ENCODE measurements at regions not wholly inside any gene's neighbourhood (a gene's known extent, or its start where the extent isn't known, plus 50 kb on each side); places are given as distances from the start of the nearest gene placed in this dataset.

GRCh38 chr14:58777541-58777979, 139.8 kb downstream of the DACT1 start:
- no peak for FAIRE-seq
- DNase-seq (ENCODE audit: extremely low spot score, insufficient read length, low read depth) = no peak

DNA sequence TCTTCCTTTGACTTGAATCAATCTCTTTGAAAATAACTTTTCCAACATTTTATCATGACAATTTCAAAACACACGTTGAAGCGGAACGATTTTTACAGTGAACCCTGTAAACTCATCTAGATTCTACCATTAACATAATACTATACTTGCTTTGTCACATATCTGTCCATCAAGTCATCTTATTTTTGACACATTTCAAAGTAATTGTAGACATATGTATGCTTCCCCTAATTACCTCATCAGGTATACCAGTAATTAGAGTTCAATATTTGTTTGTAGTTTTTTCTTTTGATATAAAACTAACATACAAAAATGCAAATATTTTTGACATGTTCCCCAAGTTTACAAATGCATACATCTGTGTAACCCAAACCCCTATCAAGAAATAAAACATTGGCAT, 140.4 kb downstream of the DACT1 start:
- FAIRE-seq (no peak), DNase-seq (ENCODE audit: extremely low spot score, insufficient read length, low read depth) (no peak)

DNA sequence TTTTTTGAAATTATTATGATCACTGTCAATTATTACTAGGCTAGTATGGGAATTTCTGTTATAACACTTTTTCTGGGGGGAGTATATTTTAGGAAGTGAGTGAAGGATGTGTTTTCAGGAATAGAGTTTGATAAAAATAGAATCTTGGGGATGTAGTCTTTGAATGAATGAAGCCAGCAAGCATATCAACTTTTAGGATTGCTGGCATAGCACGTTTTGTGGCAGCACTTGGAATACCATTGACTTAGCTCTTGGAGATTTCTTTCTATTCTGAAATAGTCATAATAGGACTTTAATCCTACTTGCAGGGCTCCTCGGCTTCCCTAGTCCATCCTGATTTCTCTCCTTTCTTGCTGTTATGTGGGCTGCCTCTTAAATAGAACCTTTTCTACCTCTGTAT, 141.6 kb downstream of the DACT1 start:
- FAIRE-seq = no peak
- DNase-seq (ENCODE audit: extremely low spot score, insufficient read length, low read depth) = no peak

GRCh38 chr14:58780185-58780584, 142.4 kb downstream of the DACT1 start:
- FAIRE-seq = no peak
- DNase-seq (ENCODE audit: extremely low spot score, insufficient read length, low read depth) = no peak

- no peak for FAIRE-seq
- DNase-seq (ENCODE audit: extremely low spot score, insufficient read length, low read depth) = no peak
These were observed 142.8 kb downstream of the DACT1 start for GRCh38 chr14:58780605-58781004.

GRCh38 chr14:58782011-58782410, 144.2 kb downstream of the DACT1 start:
- DNase-seq (ENCODE audit: extremely low spot score, insufficient read length, low read depth) = no peak

DNA sequence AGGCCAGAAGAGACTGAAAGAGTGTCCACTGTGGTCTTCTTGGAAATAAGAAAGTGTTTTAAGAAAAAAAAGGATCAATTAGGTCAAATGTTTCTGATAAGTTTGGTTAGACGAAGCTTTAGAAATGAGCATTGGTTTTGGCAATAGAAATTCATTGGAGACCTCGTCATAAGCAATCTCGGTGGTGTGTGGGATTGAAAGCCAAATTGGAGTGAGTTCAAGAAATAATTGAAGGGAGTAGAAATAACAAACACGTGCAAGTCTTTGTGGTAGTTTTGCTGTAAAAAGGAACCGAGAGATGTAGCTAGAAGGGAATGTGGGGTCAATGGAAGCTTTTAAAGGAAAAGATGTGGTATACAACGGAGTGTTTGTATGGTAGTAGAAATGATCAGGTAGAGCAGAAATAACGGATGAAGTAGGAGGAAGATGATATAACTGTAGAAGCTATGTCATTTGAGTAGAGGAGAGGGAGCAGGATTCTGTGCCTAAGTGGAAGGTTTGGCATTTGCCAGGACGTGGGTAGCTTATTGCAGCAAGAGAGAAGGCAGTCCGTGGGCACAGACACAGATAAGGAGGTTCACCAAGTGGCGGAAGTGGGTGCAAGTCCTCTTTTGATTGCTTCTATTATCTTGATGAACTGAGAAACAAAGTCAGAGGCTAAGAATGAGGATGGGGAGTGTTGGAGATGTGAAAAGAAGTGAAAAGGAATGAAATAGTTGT, 146.2 kb downstream of the DACT1 start:
- FAIRE-seq (no peak), DNase-seq (ENCODE audit: extremely low spot score, insufficient read length, low read depth) (no peak)

More at GRCh38 chr14:58782011-58782410, 144.2 kb downstream of the DACT1 start:
- peak; percentile 24 for FAIRE-seq

GRCh38 chr14:58784931-58785330, 147.2 kb downstream of the DACT1 start:
- DNase-seq (ENCODE audit: extremely low spot score, insufficient read length, low read depth) = no peak
- no peak for FAIRE-seq

DNA sequence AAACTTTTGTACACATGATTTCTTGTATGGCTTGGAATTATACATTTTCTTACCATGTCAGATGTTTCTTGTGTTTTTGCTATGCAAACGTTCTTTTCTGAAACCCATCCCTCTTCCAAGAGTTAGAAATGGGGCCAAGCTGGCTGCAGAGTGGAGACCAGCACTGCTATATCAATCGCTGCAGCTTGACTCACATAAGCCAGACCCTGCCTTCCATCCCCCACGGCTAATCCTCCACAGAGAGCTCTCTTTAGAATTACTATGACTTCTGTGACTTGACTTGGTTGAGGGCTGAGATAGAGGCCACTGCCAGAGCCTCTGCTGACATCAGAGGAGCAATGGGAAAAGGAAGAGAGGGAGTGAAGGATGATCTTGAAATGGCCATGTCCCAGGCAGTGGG, 147.9 kb downstream of the DACT1 start:
- DNase-seq (ENCODE audit: extremely low spot score, insufficient read length, low read depth) (no peak), FAIRE-seq (no peak)

- DNase-seq (ENCODE audit: extremely low spot score, insufficient read length, low read depth) = no peak
- no peak for FAIRE-seq
These were observed 149.8 kb downstream of the DACT1 start for GRCh38 chr14:58787592-58787991.

GRCh38 chr14:58788655-58789503, 151.1 kb downstream of the DACT1 start:
- DNase-seq (ENCODE audit: extremely low spot score, insufficient read length, low read depth) (no peak), FAIRE-seq (no peak)

DNA sequence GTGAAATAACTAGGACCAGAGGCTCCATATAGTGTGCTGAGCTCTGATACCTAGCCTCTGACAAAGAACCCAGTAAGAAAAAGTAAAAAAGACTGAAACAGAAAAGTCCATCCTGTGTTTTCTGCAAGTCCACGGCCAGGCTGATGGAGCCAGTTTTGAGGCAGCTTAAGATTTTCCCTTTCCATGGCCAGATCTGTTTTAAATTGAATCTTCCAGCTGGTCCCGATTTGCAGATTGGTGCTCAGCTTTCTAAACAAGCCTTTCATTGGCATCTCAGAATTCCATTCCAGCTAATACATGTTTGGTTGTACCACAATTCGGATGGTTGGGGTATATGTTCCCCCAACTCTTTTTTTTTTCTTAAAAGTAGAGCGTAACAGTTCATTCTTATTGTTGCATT, 152.0 kb downstream of the DACT1 start:
- no peak for FAIRE-seq
- DNase-seq (ENCODE audit: extremely low spot score, insufficient read length, low read depth) = no peak

DNA sequence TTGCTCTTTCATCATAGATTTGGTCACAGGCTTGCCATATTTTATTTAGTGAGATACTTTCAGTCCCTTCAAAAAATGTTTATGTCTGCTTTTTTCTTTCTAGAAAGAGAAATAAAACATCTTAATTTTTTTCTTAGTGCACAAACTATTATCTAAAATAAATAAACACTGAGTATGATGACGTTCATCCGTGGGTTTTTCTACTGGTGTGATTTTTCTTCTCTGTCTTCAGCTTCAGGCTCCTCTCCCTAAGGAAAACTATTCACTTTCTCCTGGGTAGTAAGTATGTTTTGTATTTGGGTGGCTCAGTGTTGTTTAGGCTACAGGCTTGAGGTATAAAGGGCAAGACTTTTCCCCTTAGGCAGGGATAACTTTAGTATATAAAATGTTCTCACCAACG, 154.7 kb downstream of the DACT1 start:
- FAIRE-seq = no peak

DNA sequence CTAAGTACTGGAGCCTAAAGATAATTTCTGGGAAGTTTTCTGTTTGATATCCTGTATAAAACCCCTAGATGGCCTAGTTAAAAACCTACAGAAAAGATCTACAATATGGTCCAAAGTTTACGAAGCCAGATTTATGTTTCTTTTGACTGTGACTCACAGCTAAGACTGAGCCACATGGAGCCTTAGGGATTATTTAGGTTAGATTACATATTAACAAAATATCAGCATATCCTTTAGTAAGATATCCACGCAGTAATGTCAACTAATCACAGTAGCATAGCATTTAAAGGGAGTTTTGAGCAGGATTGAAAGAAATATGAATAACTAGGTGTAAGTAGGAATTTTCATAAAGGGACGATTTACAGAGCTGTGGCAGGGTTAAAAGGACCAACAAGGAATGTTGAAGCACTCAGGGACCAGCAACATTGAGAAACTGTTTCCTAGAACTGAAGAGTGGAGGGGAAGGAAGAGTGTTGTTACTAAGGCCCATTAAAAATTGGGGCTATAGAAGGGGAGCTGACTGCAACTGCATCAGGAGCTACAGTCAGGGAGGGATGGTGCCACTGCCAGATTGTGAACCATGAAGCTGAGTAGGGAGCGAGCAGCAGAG, 155.5 kb downstream of the DACT1 start:
- FAIRE-seq (peak; percentile 24), DNase-seq (ENCODE audit: extremely low spot score, insufficient read length, low read depth) (no peak)

More for the DNA sequence above, 154.7 kb downstream of the DACT1 start:
- no peak for DNase-seq (ENCODE audit: extremely low spot score, insufficient read length, low read depth)

- FAIRE-seq = peak; percentile 58
- no peak for DNase-seq (ENCODE audit: extremely low spot score, insufficient read length, low read depth)
These were observed 157.4 kb downstream of the DACT1 start for GRCh38 chr14:58794993-58795762.

DNA sequence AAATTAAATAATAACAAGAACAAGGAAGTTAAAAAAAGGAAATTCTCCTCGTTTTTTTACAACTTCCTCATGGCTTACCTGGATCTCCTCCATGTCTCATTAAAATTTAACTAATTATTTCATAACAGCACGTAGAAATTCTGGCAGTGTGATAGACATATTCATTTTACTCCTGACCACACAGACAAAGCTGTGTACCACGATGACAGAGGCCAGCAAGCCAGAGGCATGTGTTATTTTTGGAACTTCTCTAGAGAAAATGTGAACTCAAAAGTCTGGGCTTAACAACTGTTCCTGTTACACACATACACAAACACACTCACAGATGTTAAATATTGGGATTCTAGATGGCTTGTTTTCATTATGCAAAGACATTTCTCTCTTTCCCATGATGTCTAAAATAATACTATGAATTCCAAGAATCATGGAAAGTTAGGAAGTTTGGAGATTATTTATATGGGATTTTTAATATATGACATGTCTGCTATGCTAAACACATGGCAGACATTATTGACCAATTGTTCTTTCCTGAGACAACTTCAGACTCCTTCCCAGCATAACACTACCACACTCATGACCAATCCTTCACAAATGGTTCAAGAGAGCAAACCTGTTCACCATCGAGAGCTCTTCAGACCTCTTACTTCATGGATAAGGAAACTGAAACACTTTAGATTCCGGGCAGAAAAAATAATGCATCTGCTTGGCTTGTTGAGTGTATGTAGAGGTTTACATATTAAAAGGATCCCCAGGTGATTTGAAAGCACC, 158.7 kb downstream of the DACT1 start:
- DNase-seq (ENCODE audit: extremely low spot score, insufficient read length, low read depth) = no peak
- no peak for FAIRE-seq

- DNase-seq (ENCODE audit: extremely low spot score, insufficient read length, low read depth) (peak; percentile 43), FAIRE-seq (peak; percentile 97)
These were observed 159.3 kb downstream of the DACT1 start for GRCh38 chr14:58797010-58797429.

DNA sequence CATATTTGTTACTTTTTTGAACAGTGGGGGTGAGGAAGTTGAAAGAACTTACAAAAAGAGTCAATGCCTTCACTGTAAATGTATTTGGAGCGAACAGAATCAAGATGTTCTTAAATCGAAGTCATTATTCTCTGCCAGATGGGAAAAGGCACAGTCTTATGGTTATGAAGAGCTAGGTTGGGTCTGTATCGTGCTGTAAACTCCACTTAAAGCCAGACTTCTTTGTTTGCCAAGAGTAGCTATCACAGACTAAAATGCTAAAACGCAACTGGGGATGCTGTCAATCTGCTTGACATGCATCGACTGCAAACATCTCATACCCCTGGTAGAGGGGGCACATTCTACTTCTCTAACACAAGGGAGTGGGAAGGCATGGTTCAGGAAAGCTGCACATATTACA, 160.4 kb downstream of the DACT1 start:
- FAIRE-seq (peak; percentile 60), DNase-seq (ENCODE audit: extremely low spot score, insufficient read length, low read depth) (no peak)

GRCh38 chr14:58801086-58801485, 163.3 kb downstream of the DACT1 start:
- no peak for DNase-seq (ENCODE audit: extremely low spot score, insufficient read length, low read depth)
- FAIRE-seq = no peak
